ENCODE measurements at regions not wholly inside any gene's neighbourhood (a gene's known extent, or its start where the extent isn't known, plus 50 kb on each side); places are given as distances from the start of the nearest gene placed in this dataset.

- H3K36me3 Mint-ChIP-seq (ENCODE audit: low read depth), result no peaks in the 10 kb centered on the region
- H3K4me1 Mint-ChIP-seq, result no peaks in the 10 kb centered on the region
- ChIA-PET POLR2A (no interaction called here), CTCF (no interaction called here)
- no peak overlapping the region for H3K27ac Mint-ChIP-seq
- TF ChIP-seq CTCF (IDR thresholded peaks at IDR 0.05), result no peak
- no peak overlapping the region for H3K4me3 Mint-ChIP-seq
- DNase-seq, result no peak
- no peaks in the 10 kb centered on the region for H3K9me3 Mint-ChIP-seq
- ATAC-seq (ENCODE audit: low read depth), result no peak
- H3K27me3 Mint-ChIP-seq, result no peaks in the 10 kb centered on the region
- intact Hi-C loops (cut with micrococcal nuclease), result no loop called here
Measured at GRCh38 chr11:112336356-112336886, 75.8 kb upstream of the PLET1 start.

- TF ChIP-seq CTCF (IDR thresholded peaks at IDR 0.05), result no peak
- H3K27me3 Mint-ChIP-seq, result no peaks in the 10 kb centered on the region
- DNase-seq (no peak), ATAC-seq (ENCODE audit: low read depth) (no peak)
- no peak overlapping the region for H3K4me3 Mint-ChIP-seq
- intact Hi-C loops (cut with micrococcal nuclease), result no loop called here
- ChIA-PET POLR2A (no interaction called here), CTCF (no interaction called here)
- peaks cover 2% of the 10 kb centered on the region for H3K36me3 Mint-ChIP-seq (ENCODE audit: low read depth)
- no peaks in the 10 kb centered on the region for H3K4me1 Mint-ChIP-seq
- no peaks in the 10 kb centered on the region for H3K9me3 Mint-ChIP-seq
- H3K27ac Mint-ChIP-seq, result no peak overlapping the region
Measured at GRCh38 chr11:112339566-112339965, 78.9 kb upstream of the PLET1 start.

GRCh38 chr11:112343368-112344039 is 82.8 kb upstream of the PLET1 start:
- POLR2A ChIA-PET, result no interaction called here
- no peaks in the 10 kb centered on the region for H3K4me1 Mint-ChIP-seq
- DNase-seq (no peak), ATAC-seq (ENCODE audit: low read depth) (no peak)
- CTCF ChIA-PET, result no interaction called here
- TF ChIP-seq CTCF (IDR thresholded peaks at IDR 0.05), result no peak
- intact Hi-C loops (cut with micrococcal nuclease), result no loop called here
- H3K9me3 Mint-ChIP-seq, result no peaks in the 10 kb centered on the region
- H3K27me3 Mint-ChIP-seq, result no peaks in the 10 kb centered on the region
- H3K36me3 Mint-ChIP-seq (ENCODE audit: low read depth), result peaks cover 2% of the 10 kb centered on the region
- no peak overlapping the region for H3K4me3 Mint-ChIP-seq
- H3K27ac Mint-ChIP-seq, result no peak overlapping the region

DNA sequence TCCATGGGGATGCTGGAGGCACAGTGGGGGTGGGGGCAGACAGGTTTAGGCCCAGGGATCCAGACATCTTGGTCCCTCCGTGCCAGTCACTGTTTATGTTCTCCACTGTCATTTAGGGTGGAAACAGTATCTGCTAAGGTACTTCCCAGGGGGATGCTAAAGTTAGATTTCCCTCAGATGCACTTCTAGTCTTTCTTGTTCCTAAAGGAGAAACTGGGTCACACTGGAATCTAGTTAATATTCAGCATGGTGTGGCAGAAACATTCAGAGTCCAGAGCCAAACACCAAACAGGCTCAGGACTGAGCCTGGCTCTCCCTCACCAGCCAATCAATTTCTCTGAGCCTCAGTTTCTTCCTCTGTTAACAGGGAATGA is 83.4 kb upstream of the PLET1 start:
- Mint-ChIP-seq H3K27me3 (no peaks in the 10 kb centered on the region), H3K36me3 (ENCODE audit: low read depth) (peaks cover 2% of the 10 kb centered on the region), H3K4me3 (no peak overlapping the region), H3K9me3 (no peaks in the 10 kb centered on the region), H3K27ac (no peak overlapping the region), H3K4me1 (no peaks in the 10 kb centered on the region)
- CTCF ChIA-PET, result no interaction called here
- POLR2A ChIA-PET, result no interaction called here
- intact Hi-C loops (cut with micrococcal nuclease), result no loop called here
- TF ChIP-seq CTCF (IDR thresholded peaks at IDR 0.05), result no peak
- ATAC-seq (ENCODE audit: low read depth) (no peak), DNase-seq (no peak)

DNA sequence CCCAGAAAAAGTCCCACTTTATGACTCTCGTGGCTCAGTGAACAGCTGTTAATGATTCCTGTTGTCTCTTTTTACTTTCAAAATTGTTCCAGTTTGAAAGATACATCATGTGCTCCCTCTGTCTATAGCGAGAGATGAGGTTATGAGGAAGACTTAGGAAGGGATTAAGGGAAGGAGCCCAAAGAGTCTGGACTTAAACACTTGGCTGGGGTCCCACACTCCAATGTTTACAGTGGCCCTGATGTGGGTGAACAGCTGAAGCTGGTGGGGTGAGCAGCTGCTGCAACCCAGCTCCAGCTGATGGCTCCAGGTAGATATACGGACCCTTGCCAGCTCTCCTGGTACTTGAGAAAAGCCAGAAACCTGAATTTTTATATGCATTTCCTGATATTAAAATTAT is 84.5 kb upstream of the PLET1 start:
- Mint-ChIP-seq H3K27ac (no peak overlapping the region), H3K4me3 (no peak overlapping the region), H3K4me1 (no peaks in the 10 kb centered on the region), H3K36me3 (ENCODE audit: low read depth) (peaks cover 2% of the 10 kb centered on the region), H3K9me3 (no peaks in the 10 kb centered on the region), H3K27me3 (no peaks in the 10 kb centered on the region)
- DNase-seq, result no peak
- POLR2A ChIA-PET, result no interaction called here
- CTCF ChIA-PET, result no interaction called here
- no peak for ATAC-seq (ENCODE audit: low read depth)
- no peak for TF ChIP-seq CTCF (IDR thresholded peaks at IDR 0.05)
- intact Hi-C loops (cut with micrococcal nuclease), result no loop called here

All from activated B cell treated with CpG ODN at 0.5 μM for 24 hours (primary cell).